ENCODE measurements at regions not wholly inside any gene's neighbourhood (a gene's known extent, or its start where the extent isn't known, plus 50 kb on each side); places are given as distances from the start of the nearest gene placed in this dataset.
"Not testable (repeated sequence)": the region's sequence is repeated elsewhere in the genome, so short reads cannot be mapped to it uniquely, and the experiment has no call there.

DNA sequence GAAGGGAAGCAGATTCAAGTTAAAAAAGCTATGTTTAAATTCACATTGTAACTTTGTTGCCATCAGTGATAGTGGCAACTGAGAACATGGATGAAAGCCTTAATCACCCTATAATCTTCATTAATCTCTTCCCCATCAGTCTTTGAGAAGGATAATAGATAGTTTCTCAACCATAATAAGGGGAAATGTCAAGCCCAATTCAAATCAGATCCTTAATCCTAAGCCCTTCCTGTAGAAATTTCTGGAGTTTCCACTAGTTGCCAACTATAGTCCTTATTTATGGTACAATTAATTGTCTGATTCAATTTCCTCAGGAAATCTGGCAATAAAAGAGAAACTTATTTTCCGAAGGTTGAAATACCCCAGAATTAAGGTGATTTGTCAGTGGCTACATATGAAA lies 431.8 kb downstream of the ZWINT start:
- BruUV-seq (replicated peaks): no TSS peak
- ATAC-seq: no peak
- Histone ChIP-seq H3K4me1 (ENCODE audit: control insufficient read depth, insufficient read depth, low read length) (no peaks in the 10 kb centered on the region), H3K79me2 (ENCODE audit: control insufficient read depth, insufficient read depth, low read length) (no peaks in the 10 kb centered on the region), H3K9me3 (replicated peaks; ENCODE audit: control insufficient read depth, insufficient read depth, low read length) (no peaks in the 10 kb centered on the region), H3K36me3 (ENCODE audit: control insufficient read depth in 2 of 2, insufficient read depth in 2 of 2, low read length in 1 of 2) (no peaks in the 10 kb centered on the region), H3K27me3 (replicated peaks in 1 of 2; ENCODE audit: control insufficient read depth in 2 of 2, insufficient read depth in 2 of 2, low read length in 1 of 2) (no peaks in the 10 kb centered on the region), H3K9ac (ENCODE audit: control insufficient read depth, insufficient read depth, low read length) (no peak overlapping the region), H3K4me3 (no peak overlapping the region), H4K20me1 (ENCODE audit: control insufficient read depth, insufficient read depth) (no peaks in the 10 kb centered on the region), H2AFZ (ENCODE audit: control insufficient read depth, low read depth, low read length) (no peak overlapping the region), H3K4me2 (ENCODE audit: control insufficient read depth, insufficient read depth) (no peak overlapping the region), H3K27ac (ENCODE audit: control insufficient read depth, insufficient read depth) (no peak overlapping the region)
- TF ChIP-seq, protein P1, sequence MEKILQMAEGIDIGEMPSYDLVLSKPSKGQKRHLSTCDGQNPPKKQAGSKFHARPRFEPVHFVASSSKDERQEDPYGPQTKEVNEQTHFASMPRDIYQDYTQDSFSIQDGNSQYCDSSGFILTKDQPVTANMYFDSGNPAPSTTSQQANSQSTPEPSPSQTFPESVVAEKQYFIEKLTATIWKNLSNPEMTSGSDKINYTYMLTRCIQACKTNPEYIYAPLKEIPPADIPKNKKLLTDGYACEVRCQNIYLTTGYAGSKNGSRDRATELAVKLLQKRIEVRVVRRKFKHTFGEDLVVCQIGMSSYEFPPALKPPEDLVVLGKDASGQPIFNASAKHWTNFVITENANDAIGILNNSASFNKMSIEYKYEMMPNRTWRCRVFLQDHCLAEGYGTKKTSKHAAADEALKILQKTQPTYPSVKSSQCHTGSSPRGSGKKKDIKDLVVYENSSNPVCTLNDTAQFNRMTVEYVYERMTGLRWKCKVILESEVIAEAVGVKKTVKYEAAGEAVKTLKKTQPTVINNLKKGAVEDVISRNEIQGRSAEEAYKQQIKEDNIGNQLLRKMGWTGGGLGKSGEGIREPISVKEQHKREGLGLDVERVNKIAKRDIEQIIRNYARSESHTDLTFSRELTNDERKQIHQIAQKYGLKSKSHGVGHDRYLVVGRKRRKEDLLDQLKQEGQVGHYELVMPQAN (conservative IDR thresholded peaks at IDR 0.05): no peak
- intact Hi-C loops (cut with micrococcal nuclease; ENCODE audit: unreplicated experiment): no loop called here
- no peak for DNase-seq (ENCODE audit: low read depth, low spot score)
- ChIA-PET POLR2A (no interaction called here), CTCF (no interaction called here), SMC1A (ENCODE audit: uncharacterized antibody, unreplicated experiment) (no interaction called here), RAD21 (ENCODE audit: unreplicated experiment) (no interaction called here)
- in situ Hi-C loops (cut with MboI): no loop called here
- FAIRE-seq: no peak
- 5% methylated on average over 1 of the region's 1 CpG for WGBS (ENCODE audit: insufficient coverage, insufficient replicate concordance, low lambda C conversion rate, missing lambda C conversion rate)

DNA sequence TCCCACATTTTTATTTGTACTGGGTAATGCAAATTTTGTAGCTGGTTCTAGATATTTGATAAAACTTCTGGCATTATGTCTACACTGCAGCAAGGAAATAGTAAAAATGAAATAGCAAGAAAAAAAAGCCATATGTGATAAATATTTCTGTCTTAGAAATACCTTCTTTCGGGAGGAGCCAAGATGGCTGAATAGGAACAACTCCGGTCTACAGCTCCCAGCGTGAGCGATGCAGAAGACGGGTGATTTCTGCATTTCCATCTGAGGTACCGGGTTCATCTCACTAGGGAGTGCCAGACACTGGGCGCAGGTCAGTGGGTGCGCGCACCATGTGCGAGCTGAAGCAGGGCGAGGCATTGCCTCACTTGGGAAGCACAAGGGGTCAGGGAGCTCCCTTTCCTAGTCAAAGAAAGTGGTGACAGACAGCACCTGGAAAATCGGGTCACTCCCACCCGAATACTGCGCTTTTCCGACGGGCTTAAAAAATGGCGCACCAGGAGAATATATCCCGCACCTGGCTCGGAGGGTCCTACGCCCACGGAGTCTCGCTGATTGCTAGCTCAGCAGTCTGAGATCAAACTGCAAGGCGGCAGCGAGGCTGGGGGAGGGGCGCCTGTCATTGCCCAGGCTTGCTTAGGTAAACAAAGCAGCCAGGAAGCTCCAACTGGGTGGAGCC lies 461.4 kb downstream of the ZWINT start:
- BruUV-seq (replicated peaks); DNase-seq (ENCODE audit: low read depth, low spot score): not testable (repeated sequence)

More for the DNA sequence above, 461.4 kb downstream of the ZWINT start:
- POLR2A ChIA-PET; RAD21 ChIA-PET (ENCODE audit: unreplicated experiment); H4K20me1 ChIP-seq (ENCODE audit: control insufficient read depth, insufficient read depth); H3K9me3 ChIP-seq (replicated peaks; ENCODE audit: control insufficient read depth, insufficient read depth, low read length); H3K27ac ChIP-seq (ENCODE audit: control insufficient read depth, insufficient read depth); CTCF ChIA-PET; intact Hi-C loops (cut with micrococcal nuclease; ENCODE audit: unreplicated experiment); H3K4me2 ChIP-seq (ENCODE audit: control insufficient read depth, insufficient read depth); FAIRE-seq; H3K36me3 ChIP-seq (ENCODE audit: control insufficient read depth in 2 of 2, insufficient read depth in 2 of 2, low read length in 1 of 2); H3K4me1 ChIP-seq (ENCODE audit: control insufficient read depth, insufficient read depth, low read length); H3K79me2 ChIP-seq (ENCODE audit: control insufficient read depth, insufficient read depth, low read length); ATAC-seq; H3K9ac ChIP-seq (ENCODE audit: control insufficient read depth, insufficient read depth, low read length); H2AFZ ChIP-seq (ENCODE audit: control insufficient read depth, low read depth, low read length); in situ Hi-C loops (cut with MboI); H3K27me3 ChIP-seq (replicated peaks in 1 of 2; ENCODE audit: control insufficient read depth in 2 of 2, insufficient read depth in 2 of 2, low read length in 1 of 2); SMC1A ChIA-PET (ENCODE audit: uncharacterized antibody, unreplicated experiment); H3K4me3 ChIP-seq: not testable (repeated sequence)
- 59% methylated on average over 22 of the region's 25 CpGs for whole genome bisulfite sequencing (ENCODE audit: insufficient coverage, insufficient replicate concordance, low lambda C conversion rate, missing lambda C conversion rate)
